ENCODE measurements at regions not wholly inside any gene's neighbourhood (a gene's known extent, or its start where the extent isn't known, plus 50 kb on each side); places are given as distances from the start of the nearest gene placed in this dataset.

DNA sequence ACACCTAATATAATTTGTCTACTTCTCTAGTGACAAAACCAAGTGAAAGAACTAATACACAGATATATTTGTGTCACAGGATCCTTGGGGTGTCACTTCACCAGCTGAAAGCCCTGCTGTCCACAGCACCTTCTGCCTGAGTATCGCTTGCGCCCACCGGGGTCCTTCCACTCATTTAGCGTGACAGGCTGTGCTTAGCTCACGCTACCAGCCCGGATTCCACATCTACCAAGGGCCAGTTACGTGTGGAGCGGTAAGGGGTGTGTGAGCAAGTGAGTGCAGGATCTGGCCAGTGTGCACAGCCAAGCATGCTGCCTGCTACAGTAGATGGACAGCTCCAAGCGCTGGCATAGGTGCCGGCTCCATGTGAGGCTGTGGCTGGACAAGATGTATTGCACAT is 810.9 kb downstream of the NSUN3 start:
- TF ChIP-seq, protein P1, sequence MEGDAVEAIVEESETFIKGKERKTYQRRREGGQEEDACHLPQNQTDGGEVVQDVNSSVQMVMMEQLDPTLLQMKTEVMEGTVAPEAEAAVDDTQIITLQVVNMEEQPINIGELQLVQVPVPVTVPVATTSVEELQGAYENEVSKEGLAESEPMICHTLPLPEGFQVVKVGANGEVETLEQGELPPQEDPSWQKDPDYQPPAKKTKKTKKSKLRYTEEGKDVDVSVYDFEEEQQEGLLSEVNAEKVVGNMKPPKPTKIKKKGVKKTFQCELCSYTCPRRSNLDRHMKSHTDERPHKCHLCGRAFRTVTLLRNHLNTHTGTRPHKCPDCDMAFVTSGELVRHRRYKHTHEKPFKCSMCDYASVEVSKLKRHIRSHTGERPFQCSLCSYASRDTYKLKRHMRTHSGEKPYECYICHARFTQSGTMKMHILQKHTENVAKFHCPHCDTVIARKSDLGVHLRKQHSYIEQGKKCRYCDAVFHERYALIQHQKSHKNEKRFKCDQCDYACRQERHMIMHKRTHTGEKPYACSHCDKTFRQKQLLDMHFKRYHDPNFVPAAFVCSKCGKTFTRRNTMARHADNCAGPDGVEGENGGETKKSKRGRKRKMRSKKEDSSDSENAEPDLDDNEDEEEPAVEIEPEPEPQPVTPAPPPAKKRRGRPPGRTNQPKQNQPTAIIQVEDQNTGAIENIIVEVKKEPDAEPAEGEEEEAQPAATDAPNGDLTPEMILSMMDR (optimal IDR thresholded peaks at IDR 0.05 in 1 of 3, IDR thresholded peaks at IDR 0.05 in 1 of 3, conservative IDR thresholded peaks at IDR 0.05 in 1 of 3; ENCODE audit: extremely low read depth in 1 of 3, insufficient read depth in 2 of 3, low read length in 3 of 3) = no peak
- no peak for TF ChIP-seq EZH2 (IDR thresholded peaks at IDR 0.05; ENCODE audit: low read length)

Measured in keratinocyte (primary cell).